Activated T-cell treated with anti-CD3 and anti-CD28 coated beads for 1 hour (primary cell): ENCODE measurements at regions not wholly inside any gene's neighbourhood (a gene's known extent, or its start where the extent isn't known, plus 50 kb on each side); places are given as distances from the start of the nearest gene placed in this dataset.

ENCODE experiments used
- DNase-seq: peaks from one replicate; pipeline ENCODE4 v3.0.0-alpha.2; 2020; ENCODE audit warnings: low read depth

- no peak for DNase-seq
Observed at GRCh38 chr4:140281828-140282552, 91.5 kb upstream of the SCOC start.

GRCh38 chr4:140277576-140277975 lies 95.9 kb upstream of the SCOC start:
- DNase-seq, result no peak

GRCh38 chr4:140271553-140271952 lies 101.9 kb upstream of the SCOC start:
- DNase-seq, result no peak

GRCh38 chr4:140269369-140269768 lies 104.1 kb upstream of the SCOC start:
- no peak for DNase-seq

GRCh38 chr4:140268186-140268841 lies 105.1 kb upstream of the SCOC start:
- DNase-seq, result no peak

GRCh38 chr4:140267576-140267975 lies 105.9 kb upstream of the SCOC start:
- no peak for DNase-seq

- DNase-seq, result no peak
Observed at GRCh38 chr4:140266958-140267568, 106.4 kb upstream of the SCOC start.

- no peak for DNase-seq
Observed at GRCh38 chr4:140260227-140260626, 106.2 kb upstream of the MAML3 start.

GRCh38 chr4:140258476-140258875 lies 104.5 kb upstream of the MAML3 start:
- DNase-seq, result no peak

- no peak for DNase-seq
Observed at GRCh38 chr4:140257461-140258305, 103.7 kb upstream of the MAML3 start.

- DNase-seq, result no peak
Observed at GRCh38 chr4:140256941-140257340, 103.0 kb upstream of the MAML3 start.

- DNase-seq, result no peak
Observed at GRCh38 chr4:140256335-140256734, 102.4 kb upstream of the MAML3 start.

- no peak for DNase-seq
Observed at GRCh38 chr4:140255927-140256326, 101.9 kb upstream of the MAML3 start.

- no peak for DNase-seq
Observed at GRCh38 chr4:140255467-140255866, 101.5 kb upstream of the MAML3 start.

GRCh38 chr4:140254651-140255299 lies 100.8 kb upstream of the MAML3 start:
- no peak for DNase-seq

- DNase-seq, result no peak
Observed at GRCh38 chr4:140253556-140254027, 99.6 kb upstream of the MAML3 start.

- DNase-seq, result peak; percentile 53
Observed at GRCh38 chr4:140252742-140253555, 99.0 kb upstream of the MAML3 start.

- DNase-seq, result no peak
Observed at GRCh38 chr4:140252141-140252741, 98.3 kb upstream of the MAML3 start.

- no peak for DNase-seq
Observed at GRCh38 chr4:140251571-140251970, 97.6 kb upstream of the MAML3 start.

- no peak for DNase-seq
Observed at GRCh38 chr4:140250989-140251552, 97.1 kb upstream of the MAML3 start.
